Neural progenitor cell (in vitro differentiated cells): ENCODE measurements at regions not wholly inside any gene's neighbourhood (a gene's known extent, or its start where the extent isn't known, plus 50 kb on each side); places are given as distances from the start of the nearest gene placed in this dataset.

Experiments used
- EZH2 ChIP-seq: fragments of 200-600 bp; sonication (generic); IDR thresholded peaks from 2 replicates; pipeline ENCODE4 v1.6.1; 2017; ENCODE audit warnings: antibody characterized with exemption, mild to moderate bottlenecking, moderate library complexity
- TF ChIP-seq, protein P1 (sequence below): fragments of 200-600 bp; sonication (generic); IDR thresholded peaks from 2 replicates; pipeline ENCODE4 v1.5.1; 2017; ENCODE audit warnings: antibody characterized with exemption, mild to moderate bottlenecking

GRCh38 chrX:43357741-43358140 is 298.4 kb upstream of the MAOA start:
- TF ChIP-seq, protein P1, sequence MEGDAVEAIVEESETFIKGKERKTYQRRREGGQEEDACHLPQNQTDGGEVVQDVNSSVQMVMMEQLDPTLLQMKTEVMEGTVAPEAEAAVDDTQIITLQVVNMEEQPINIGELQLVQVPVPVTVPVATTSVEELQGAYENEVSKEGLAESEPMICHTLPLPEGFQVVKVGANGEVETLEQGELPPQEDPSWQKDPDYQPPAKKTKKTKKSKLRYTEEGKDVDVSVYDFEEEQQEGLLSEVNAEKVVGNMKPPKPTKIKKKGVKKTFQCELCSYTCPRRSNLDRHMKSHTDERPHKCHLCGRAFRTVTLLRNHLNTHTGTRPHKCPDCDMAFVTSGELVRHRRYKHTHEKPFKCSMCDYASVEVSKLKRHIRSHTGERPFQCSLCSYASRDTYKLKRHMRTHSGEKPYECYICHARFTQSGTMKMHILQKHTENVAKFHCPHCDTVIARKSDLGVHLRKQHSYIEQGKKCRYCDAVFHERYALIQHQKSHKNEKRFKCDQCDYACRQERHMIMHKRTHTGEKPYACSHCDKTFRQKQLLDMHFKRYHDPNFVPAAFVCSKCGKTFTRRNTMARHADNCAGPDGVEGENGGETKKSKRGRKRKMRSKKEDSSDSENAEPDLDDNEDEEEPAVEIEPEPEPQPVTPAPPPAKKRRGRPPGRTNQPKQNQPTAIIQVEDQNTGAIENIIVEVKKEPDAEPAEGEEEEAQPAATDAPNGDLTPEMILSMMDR: no peak
- no peak for TF ChIP-seq EZH2
